RCC 7860 (cell line): ENCODE measurements at regions not wholly inside any gene's neighbourhood (a gene's known extent, or its start where the extent isn't known, plus 50 kb on each side); places are given as distances from the start of the nearest gene placed in this dataset.

Source experiments
- DNase-seq: peaks from one replicate; pipeline ENCODE4 v3.0.0-alpha.2; 2015; ENCODE audit warnings: low spot score
- FAIRE-seq: peaks from 2 replicates; lab custom pipeline; 2012; peaks lifted over from hg19 to GRCh38; lab: Jason Lieb, UNC

DNA sequence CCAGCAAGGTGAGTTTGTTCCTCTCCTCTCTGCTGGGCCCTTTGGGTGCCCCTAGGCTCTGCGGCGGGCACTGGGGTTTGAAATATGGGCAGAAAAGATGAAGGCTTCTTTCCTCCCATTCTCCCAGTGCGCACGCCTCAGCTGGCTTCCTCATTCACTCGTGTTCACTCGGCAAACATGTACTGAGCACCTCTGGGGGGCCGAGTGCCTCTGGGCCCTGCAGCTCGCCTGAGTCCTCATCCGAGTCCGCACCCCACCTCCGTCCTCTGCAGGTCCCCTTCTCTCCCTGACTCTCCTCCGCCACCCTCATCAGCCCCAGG lies 98.5 kb upstream of the RUNX3 start:
- FAIRE-seq: no peak
- DNase-seq: no peak

DNA sequence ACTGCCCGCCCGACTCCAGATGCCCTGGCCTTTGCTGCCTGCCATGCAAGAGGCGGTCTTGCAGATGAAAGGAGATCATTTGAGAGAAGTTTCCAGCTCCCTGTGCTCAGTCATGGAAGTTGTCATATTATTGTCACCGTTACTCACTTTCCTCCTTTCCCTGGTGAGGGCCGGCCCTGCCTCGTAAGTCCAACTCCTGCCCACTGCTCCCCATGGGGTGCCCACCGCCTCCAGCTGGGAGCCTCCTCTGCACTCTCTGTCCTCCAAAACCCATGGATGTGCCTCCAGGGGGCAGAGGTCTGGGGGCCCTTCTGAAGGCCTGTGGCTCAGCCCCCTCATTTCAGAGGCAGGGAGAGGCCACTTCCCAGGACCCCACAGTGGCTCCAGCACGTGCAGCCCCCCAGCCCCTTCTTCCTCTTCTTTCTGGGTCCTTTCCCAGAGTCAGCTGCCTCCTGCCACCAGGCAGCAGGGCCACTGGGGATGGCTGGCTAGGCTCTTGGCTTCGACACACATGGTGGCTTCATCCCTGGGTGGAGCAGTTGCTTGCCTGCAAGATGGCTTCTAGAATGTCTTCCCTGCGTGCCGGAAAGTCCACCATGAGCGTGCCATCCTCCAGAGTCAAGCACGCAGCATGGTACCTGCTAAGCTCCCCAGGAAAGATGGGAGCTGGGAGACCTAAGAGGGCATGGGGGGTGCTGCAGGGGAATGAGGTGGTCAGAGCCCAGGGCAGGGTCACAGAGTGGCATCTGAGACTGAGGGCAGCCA lies 97.9 kb upstream of the RUNX3 start:
- no peak for FAIRE-seq

DNA sequence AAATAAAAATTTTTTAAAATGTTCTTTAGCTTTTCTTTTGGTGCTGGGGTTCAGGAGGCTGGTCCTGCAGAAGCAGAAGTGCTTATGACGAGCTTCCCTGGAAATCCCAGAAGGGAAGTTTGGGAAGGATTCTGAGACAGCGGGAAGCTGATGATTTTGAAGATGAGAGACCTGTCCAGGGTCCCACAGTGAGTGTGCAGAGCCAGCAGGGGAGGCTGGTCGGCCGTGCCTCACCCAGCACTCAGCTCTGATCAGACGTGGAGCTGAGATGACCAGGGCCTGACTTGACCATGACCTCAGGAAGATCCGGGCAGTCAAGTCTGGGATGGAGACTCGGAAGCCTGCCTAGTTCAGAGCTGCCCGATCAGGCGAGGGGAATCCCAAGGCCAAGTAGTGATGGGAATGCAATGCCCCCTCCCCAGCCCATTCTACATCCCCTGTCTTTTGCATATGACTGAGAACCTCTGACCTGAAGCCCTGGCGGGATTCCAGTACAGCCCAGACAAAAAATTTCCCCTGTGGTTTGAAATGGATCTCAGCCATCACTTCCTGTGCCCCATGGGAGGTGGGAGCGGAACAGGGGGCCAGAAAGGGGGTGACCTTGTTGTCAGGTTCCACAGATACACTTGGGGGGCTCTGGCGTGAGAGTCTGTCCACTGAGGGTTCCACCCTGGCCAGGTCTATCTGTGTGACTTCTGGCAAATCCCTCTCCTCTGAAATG lies 96.8 kb upstream of the RUNX3 start:
- no peak for DNase-seq
- no peak for FAIRE-seq

More for the DNA sequence above, 97.9 kb upstream of the RUNX3 start:
- no peak for DNase-seq

DNA sequence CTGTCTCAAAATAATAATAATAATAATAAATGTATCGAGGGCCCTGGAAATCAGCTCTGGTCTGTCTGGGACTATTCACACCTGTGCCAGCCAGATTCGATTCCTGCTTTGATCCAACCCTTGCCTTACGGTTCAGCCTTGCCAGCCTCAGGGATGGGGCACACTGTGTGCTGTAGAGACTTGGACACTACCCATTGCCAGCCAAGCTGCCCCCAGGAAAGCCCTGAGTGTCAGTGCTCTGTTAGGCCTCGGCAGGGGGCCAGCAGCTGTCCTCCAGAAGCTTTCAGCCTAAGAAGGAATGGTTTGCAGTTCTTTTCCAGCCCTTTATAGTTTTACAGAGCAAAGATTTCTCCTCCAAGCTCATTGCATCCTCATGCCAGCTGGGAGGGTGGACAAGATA lies 96.2 kb upstream of the RUNX3 start:
- FAIRE-seq: no peak

DNA sequence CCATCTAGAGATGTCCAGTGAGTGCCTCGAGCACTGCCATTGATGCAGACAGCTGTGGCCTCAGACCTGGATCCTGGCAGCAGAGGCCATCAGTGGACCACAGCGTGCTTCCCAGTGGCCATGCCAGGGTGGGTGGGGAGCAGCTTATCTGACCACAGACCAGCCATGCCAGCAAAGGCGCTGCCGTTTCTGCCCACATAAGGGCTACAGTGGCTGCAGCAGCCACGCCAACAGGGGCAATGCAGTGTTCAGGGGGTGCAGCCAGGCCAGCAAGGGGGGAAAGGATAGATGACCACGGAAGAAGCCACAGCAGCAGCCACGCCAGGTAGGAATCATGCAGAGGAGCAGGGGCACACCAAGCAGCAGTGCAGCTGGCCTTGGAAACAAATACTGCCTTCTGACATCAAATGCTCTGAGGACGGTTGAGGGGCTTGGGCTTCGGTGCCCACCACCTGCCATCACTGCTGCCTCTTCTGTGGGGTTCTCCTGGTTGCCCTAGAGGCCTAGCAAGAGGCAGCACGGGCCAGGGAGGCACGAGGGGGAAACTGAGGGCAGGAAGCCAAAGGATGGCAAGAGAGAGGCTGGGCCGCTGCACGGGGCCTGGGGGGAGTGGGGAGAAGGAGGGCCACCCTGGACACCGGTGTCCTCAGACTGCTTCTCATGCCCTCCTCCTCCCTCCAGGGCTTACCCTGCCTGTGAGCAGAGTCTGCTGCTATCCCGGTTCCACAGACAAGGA lies 94.7 kb upstream of the RUNX3 start:
- no peak for DNase-seq
- FAIRE-seq: no peak

More for the DNA sequence above, 96.2 kb upstream of the RUNX3 start:
- no peak for DNase-seq

DNA sequence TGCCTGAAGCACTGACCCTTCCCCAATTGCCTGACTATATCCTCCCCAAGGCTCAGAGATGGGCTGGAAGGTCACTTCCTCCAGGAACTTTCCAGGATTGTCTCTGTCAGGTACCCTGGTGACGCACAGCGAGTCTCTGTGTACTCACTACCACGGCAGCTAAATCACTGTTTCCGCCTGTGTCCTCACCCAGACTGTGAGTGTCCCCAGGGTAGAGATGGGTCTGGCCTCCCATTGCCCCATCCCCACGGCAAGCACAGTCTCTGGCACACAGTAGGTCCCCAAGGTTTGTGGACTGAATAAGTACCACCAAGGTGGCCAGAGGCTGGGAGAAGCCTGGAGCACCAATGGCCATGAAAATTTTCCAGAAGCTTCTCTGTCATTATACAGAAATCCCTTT lies 93.8 kb upstream of the RUNX3 start:
- DNase-seq (no peak), FAIRE-seq (no peak)

DNA sequence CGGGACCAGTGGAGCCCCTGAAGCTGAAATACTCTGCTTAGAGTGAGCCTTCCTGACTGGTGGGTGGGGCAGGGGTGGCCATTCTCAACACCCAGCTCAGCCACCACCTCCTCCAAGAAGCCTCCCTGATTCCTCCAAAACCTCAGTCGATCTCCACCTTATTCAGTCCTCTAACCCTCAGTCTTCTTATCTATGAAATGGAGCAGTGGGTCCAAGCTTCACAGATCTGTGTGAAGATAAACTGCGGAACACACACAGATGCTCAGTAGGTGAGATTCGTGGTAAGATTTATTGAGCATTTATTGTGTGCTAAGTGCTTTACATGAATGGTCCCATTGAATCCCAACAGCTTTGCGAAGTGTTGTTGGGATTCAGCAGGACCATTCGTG lies 93.1 kb upstream of the RUNX3 start:
- no peak for FAIRE-seq
- DNase-seq: no peak

DNA sequence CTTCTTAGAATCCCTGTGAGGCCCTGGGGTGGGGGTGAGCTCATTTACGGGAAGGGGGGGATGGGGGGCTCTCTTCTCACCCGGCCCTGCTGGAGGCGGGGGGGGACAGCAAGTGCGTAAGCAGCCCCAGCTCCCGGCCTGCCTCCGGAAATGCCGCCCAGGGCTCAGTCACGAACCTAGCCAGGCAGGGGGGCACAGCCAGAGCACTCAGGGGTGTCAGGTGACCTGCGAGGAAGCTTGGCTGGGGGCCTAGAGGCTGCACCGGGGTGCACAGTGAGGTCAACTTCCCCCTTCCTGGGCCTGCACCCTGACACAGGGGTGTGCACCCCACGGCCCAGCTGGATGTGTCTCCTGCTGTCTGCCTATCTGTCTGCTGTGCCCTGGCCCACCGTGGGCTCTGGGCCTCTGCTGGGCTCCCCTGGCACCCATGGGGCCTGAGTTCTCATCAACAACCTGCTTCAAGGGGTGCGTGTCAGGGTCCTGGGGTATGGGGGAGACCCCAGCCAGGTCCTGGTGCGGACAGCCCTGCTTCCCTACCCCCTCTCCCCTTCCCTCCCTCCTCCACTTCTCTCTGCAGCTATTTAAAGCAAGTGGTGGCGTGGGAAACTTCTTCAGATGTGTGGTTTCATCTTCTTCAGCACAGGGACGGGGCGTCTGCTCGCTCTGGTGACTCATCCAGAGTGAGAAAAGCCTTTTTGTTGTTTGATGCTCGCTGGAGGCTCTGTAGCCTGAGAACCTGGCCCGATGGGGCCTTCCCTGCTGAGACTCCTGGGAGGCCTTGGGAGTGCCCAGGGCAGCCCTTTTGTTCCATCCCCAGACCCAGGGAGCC lies 92.5 kb upstream of the RUNX3 start:
- DNase-seq (peak; percentile 71), FAIRE-seq (peak; percentile 75)

DNA sequence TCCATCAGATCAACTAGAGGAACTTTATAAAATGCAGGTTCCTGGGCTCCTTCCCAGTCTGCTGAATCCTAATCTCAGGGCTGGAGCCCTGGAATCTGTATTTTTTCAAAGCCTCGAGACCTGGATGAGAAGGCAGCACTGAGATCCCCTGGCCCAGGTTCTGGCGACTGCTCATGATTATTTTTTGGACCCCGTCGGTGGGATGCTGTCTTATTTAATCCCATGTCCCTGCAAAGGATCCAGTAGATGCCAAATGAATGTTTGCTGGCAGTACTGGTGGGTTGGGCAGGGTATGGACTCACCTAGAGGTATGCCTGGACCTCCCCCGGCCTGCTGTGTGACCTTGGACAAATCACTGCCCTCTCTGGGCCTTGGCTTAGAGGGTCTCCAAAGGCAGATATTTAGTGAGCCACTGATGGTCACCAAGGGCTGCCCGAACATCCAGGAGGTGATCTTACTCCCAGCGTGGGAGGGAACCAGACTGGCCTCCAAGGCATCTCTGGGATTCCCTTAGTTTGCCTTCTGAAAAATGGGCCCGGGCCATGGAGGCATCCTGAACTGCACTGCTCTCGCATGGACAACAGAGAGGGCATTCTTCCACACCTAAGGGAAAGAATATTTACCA lies 91.6 kb upstream of the RUNX3 start:
- DNase-seq (no peak), FAIRE-seq (no peak)

DNA sequence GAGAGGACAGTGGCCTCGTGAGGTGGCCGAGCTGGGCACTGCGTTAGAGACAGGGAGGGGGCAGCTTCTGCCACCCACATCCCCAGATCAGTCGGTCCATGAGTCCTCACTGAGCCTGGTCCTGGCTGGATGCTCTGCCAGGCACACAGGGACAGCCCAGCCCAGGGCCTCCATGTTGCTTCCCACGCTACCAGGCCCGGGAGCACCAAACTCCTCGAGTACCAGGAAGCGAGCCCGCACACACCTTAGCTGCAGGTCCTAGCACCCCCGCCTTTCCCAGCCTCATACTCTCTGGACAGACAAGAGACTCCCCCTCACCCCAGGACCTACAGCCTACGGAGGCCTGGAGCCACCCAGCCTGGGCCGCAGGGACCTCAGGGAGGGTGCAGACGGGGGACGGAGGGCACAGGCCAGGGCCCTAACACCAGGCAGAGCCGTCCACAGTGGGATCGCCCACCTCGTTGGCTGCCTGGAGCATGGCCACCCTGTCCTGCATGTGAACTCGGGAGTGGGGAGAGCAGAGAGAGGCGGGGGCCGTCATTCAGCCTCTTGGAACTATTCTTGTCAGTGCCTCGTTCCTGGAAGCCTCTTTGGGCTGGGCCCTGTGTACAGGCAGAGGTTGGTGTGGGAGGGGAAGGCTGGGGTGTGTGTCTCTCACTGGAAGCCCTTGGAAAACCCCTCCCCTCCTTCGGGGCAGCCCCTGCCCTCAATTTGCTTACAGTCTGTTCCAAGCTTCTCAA lies 90.9 kb upstream of the RUNX3 start:
- FAIRE-seq: no peak
- no peak for DNase-seq

DNA sequence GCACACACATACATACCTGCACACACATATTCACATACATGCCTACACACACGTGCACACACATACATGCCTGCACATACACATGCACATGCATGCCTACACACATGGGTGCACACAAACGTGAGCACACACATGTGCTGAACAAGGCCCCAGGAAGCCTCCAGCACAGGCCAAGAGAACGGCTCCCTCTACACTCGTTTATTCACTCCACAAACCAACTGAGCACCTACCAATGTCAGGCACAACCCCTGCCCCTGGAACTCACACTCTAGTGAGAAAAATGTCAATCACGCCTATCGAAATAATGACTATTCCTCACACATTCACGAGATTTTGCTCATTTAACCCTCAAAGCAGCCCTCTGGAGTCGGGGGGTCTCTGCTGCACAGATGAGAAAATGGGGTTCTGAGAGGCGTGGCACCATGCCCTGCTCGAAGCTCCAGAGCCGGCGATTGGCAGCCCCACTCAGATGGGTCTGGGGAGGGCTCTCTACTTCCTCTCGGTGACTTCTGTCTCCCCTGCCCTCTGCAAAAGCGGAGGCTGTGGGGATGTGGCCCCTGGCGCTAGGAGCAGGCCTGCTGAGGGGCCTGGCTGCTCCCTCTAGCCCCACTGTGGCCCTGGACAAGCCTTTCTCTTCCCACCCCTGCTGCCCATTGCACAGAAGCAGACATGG lies 90.2 kb upstream of the RUNX3 start:
- DNase-seq: no peak
- FAIRE-seq: no peak

DNA sequence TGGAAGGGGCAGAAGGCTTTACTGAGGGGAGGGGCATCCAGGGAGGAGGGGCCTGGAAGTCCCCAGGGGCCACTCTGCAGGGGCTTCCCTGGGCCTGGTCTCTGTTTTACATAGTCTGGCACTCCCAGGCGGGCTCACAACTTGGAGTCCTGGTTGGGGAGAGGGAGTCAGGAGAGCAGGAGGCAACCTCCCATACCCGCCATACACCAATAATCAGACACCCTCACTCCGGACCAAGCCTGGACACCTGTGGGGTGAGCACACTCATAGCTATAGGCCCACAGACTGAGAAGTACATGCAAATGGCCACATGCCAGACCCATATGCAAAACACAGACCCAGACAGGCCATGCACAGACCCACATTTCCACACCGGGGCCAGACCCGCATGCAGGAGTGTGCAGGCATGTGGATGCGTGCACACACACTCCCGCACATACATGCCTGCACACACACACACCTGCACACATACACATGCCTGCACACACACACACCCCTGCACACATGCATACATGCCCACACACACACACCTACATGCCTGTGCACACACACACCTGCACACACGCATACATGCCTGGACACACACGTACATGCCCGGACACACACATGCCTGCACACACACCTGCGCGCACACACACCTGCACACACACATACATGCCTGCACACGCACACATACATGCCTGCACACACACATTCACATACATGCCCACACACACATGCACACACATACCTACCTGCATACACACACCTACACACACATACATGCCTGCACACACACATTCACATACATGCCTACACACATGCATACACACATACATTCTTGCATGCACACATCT lies 89.5 kb upstream of the RUNX3 start:
- DNase-seq (no peak), FAIRE-seq (no peak)

DNA sequence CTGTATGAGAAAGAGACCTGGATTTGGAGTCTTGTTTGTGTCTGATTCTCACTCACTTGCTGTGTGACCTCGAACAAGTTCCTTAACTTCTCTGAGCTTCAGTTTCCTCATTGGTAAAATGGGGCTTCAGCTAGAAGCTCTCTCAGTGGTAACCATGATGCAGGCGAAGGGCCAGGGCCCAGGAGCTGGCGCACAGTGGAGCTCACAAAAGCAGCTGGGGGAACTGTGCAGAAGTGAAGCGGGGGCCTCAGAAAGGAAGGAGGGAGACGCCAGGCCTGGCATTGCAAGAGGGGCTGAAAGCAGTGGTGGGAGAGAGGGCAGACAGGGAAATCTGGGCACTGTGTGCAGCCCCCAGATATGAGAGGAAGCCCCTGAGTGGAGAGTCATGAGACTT lies 88.9 kb upstream of the RUNX3 start:
- DNase-seq: no peak
- FAIRE-seq: no peak

DNA sequence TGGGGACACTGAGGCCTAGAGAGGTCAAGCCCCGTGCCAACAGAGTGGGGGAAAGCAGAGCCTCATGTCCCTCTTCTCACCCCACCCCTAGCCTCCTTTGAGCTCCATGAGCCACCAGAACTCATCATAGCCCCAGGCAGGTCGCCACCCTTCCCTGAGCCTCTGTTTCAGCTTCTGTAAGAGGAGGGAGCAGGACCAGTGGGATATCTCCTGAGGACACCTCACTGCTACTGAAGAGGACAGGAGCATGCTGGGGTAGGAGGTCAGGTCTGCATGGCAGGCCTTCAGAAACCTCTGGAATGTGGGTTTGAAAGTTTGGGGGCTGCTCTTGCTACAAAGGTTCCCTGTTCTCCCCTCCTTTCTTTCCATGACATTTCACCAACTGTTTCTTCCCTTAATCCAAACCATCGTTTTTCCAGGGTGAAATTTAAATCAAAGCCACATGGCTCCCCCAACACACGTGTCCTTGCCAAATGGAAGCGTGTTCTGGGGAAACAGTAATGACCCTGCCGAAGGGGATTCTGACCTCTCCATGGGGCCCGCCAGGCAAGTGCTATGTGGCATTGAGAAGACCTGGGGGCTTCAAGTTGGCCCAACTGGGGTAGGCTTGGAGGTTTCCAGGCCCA lies 88.1 kb upstream of the RUNX3 start:
- no peak for FAIRE-seq

DNA sequence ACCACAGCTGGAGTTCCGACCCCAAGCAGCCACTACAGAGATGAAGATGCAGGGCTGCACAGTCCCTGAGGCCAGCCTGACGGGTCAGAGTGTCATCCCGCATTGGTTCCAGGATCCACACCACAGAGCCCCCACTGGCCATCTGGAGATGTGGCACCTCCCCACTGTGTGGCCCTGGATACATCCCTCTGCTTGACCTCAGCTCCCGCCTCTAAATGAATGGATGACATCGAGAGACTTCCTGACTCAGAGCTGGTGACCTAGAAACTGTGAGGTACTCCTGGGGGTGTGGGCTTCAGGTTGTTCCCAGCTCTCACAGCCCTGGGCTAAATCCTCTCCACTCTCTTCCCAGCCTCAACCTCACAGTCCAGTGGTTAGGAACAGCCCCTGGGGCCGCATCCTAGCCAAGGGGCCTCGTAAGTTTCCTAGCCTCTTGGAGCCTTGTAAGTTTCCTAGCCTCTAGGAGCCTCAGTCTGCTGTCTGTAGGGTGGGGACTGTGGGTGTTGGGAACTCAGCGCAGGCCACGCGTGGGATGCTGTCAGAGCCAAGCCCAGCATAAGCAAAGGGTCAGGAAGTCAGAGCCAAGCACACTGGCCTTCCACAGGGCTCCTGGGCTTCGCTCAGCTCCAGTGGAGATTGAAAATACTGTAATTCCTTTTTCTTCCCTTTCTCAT lies 87.5 kb upstream of the RUNX3 start:
- FAIRE-seq: no peak
- DNase-seq: peak; percentile 15

More for the DNA sequence above, 88.1 kb upstream of the RUNX3 start:
- DNase-seq: no peak

DNA sequence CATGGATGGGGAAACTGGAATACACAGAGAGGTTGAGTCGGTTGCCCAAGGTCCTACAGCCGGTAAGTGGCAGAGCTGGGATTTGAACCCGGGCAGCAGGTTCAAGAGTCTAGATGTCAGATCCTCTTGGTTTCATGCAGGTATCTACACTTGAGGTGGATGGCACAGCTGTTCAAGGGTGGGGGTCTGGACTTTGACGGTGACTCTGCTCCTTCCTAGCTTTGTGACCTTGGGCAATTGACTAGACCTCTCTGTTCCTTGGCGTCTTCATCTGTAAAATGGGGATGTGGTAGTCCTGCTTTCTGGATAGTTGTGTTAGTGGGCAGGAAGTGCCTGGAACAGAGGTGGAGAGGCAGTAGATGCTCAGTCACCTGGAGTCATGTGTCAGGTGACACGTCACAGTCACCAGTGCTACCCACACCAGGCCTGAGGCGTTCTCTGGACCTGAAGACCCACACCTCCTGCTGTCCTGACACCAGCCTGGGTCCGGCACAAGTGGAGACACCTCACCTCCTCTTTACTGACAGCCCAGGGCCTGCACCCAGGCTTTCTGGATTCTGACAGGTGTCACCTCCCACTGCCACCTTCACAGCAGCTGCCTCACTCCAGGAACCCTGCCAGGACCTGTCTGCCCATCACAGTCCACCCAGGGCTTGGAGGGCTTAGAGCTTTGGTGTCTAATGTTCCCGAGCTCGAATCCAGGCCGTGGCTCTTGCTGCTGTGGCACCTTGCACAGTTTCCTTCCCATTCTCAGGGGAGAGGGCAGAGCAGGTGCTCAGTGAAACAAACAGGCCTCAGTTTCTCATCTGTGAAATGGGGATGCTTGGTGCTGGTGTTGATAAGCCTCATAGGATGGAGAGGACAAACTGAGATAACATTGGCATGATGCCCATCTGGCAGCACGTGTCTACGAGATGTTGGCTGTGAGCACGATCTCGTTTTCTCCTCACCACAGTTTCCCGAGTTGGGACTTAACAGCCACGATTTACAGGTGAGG lies 83.2 kb upstream of the RUNX3 start:
- DNase-seq (no peak), FAIRE-seq (no peak)
